ENCODE measurements at regions not wholly inside any gene's neighbourhood (a gene's known extent, or its start where the extent isn't known, plus 50 kb on each side); places are given as distances from the start of the nearest gene placed in this dataset.

DNA sequence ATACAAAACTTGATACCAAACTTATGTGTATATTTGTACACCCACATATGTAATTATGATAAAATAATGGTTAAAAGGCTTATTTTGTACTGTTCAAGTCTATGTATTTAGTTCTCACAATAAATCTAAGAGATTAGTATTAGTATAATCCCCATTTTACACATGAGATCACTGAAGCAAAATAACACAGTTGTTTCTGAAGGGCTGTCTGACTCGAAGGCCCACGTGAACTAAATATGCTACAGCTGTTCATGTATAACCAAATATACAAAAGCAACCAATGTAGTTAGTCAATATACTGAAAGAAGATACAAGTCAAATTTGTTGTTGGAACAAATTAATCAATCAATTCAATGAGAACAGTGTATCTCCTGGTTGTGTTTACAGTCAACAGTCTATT is 959.2 kb downstream of the EPHA7 start:
- TF ChIP-seq, protein P1, sequence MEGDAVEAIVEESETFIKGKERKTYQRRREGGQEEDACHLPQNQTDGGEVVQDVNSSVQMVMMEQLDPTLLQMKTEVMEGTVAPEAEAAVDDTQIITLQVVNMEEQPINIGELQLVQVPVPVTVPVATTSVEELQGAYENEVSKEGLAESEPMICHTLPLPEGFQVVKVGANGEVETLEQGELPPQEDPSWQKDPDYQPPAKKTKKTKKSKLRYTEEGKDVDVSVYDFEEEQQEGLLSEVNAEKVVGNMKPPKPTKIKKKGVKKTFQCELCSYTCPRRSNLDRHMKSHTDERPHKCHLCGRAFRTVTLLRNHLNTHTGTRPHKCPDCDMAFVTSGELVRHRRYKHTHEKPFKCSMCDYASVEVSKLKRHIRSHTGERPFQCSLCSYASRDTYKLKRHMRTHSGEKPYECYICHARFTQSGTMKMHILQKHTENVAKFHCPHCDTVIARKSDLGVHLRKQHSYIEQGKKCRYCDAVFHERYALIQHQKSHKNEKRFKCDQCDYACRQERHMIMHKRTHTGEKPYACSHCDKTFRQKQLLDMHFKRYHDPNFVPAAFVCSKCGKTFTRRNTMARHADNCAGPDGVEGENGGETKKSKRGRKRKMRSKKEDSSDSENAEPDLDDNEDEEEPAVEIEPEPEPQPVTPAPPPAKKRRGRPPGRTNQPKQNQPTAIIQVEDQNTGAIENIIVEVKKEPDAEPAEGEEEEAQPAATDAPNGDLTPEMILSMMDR (conservative IDR thresholded peaks at IDR 0.05): no peak
- TF ChIP-seq EZH2 (IDR thresholded peaks at IDR 0.05; ENCODE audit: low read depth): no peak
